ENCODE measurements at regions not wholly inside any gene's neighbourhood (a gene's known extent, or its start where the extent isn't known, plus 50 kb on each side); places are given as distances from the start of the nearest gene placed in this dataset.
A peak's percentile ranks its signal among the peaks of the same experiment; 100 is the strongest.

DNA sequence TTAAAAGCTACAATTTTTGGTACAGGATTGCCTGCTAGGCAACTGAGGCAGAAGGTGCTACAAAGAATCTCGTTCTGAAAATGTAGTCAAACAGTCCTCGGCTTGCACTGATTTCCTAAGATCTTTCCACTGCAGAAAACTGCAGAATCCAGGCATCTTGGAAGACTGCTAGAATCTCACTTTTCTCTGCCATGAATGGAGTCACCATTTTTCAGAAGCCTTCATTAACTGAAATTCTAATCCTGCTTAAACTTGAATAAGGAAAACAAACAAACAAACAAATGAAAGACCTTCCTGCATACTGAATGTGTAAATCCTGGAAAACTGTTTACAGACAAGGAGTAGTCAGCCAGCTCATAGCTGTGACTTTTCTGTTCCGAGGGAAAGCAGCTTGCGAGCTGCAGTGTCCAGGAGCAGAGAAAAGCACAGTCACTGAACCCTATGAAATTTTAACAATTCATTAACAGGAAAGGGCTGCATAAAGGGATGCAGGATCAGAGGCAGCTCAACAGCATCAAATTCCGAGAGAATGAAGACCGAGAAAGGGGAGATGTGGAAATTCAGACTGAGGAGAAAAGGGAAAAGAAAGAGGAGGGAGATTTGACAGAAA, 210.5 kb upstream of the PIK3C3 start:
- peak overlapping the region; percentile 77 for H2AFZ ChIP-seq (ENCODE audit: low read depth, low read length)
- BruUV-seq (replicated peaks): no TSS peak
- ChIA-PET CTCF (interaction anchor here (0.7 to 1.4 kb wide), 2 partner anchors 353 to 809 kb away, joined by 3 to 5 read pairs; no protein-coding TSS in a partner anchor), POLR2A (no interaction called here)
- intact Hi-C loops (cut with micrococcal nuclease) (loop anchor here (1.0 to 10.0 kb wide), 7 partner anchors 78 to 1580 kb away; no protein-coding TSS in a partner anchor), dilution Hi-C loops (cut with MboI; ENCODE audit: extremely low pct_ligation_motif_present, low sequenced_read_pairs) (no loop called here)
- no peaks in the 10 kb centered on the region for H3K27me3 ChIP-seq (ENCODE audit: control insufficient read depth in 2 of 2, insufficient read depth in 2 of 2, low read length in 2 of 2)
- H3K9ac ChIP-seq (replicated peaks; ENCODE audit: extremely low read depth, insufficient read depth, low read length): no peak overlapping the region
- H3K4me3 ChIP-seq (replicated peaks in 1 of 3; ENCODE audit: insufficient read depth in 1 of 3, low read depth in 1 of 3, low read length in 3 of 3): no peak overlapping the region
- no peaks in the 10 kb centered on the region for H4K20me1 ChIP-seq (replicated peaks; ENCODE audit: control insufficient read depth, extremely low read depth, insufficient read depth, low read length)
- DNase-seq (ENCODE audit: low read depth, low spot score) (peak; percentile 40), FAIRE-seq (peak; percentile 15)
- H3K79me2 ChIP-seq (ENCODE audit: control insufficient read depth, insufficient read depth, low read length): no peaks in the 10 kb centered on the region
- no peak overlapping the region for H3K27ac ChIP-seq (ENCODE audit: insufficient read depth, low read depth, low read length)
- no peaks in the 10 kb centered on the region for H3K9me1 ChIP-seq (replicated peaks; ENCODE audit: control insufficient read depth, extremely low read depth, insufficient read depth, low read length)
- TF ChIP-seq FOS (IDR thresholded peaks at IDR 0.05; ENCODE audit: borderline replicate concordance, insufficient read depth, low read length): no peak
- TF ChIP-seq POLR2A (IDR thresholded peaks at IDR 0.05; ENCODE audit: low read depth, low read length): no peak
- H3K4me1 ChIP-seq (ENCODE audit: control insufficient read depth, extremely low read depth, insufficient read depth, low read length): peaks cover 2% of the 10 kb centered on the region
- H3K36me3 ChIP-seq (ENCODE audit: control insufficient read depth in 2 of 2, extremely low read depth in 1 of 2, insufficient read depth in 2 of 2, low read length in 2 of 2): no peaks in the 10 kb centered on the region
- no peaks in the 10 kb centered on the region for H3K9me3 ChIP-seq (replicated peaks; ENCODE audit: control insufficient read depth, insufficient read depth, low read length)
- peak overlapping the region; percentile 0 for H3K4me2 ChIP-seq (ENCODE audit: insufficient read depth, low read length)

DNA sequence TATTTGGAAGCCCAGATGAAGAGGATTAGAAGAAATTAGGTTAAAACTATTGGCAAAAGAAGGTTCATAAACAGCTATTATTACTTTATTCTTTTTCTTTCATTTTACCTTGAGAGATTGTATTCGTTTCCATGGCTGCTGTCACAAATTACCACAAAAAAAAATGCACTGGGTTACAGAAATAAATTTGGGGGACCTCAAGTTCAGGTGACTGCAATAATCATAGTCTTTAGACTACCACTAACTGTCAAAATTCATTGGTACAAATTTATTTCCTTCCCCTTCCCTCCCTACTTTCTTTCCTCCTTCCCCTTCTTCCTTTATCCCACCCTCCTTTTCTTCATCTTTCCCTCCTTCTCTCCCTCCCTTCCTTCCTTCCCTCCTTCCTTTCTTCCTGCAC, 217.8 kb upstream of the PIK3C3 start:
- H3K27ac ChIP-seq (ENCODE audit: insufficient read depth, low read depth, low read length): no peak overlapping the region
- dilution Hi-C loops (cut with MboI; ENCODE audit: extremely low pct_ligation_motif_present, low sequenced_read_pairs): no loop called here
- no peaks in the 10 kb centered on the region for H3K9me1 ChIP-seq (replicated peaks; ENCODE audit: control insufficient read depth, extremely low read depth, insufficient read depth, low read length)
- H3K9ac ChIP-seq (replicated peaks; ENCODE audit: extremely low read depth, insufficient read depth, low read length): no peak overlapping the region
- CTCF ChIA-PET: no interaction called here
- FAIRE-seq: no peak
- no peak overlapping the region for H3K4me3 ChIP-seq (replicated peaks in 1 of 3; ENCODE audit: insufficient read depth in 1 of 3, low read depth in 1 of 3, low read length in 3 of 3)
- no peak for DNase-seq (ENCODE audit: low read depth, low spot score)
- no peaks in the 10 kb centered on the region for H4K20me1 ChIP-seq (replicated peaks; ENCODE audit: control insufficient read depth, extremely low read depth, insufficient read depth, low read length)
- H3K4me2 ChIP-seq (ENCODE audit: insufficient read depth, low read length): no peak overlapping the region
- H3K9me3 ChIP-seq (replicated peaks; ENCODE audit: control insufficient read depth, insufficient read depth, low read length): no peaks in the 10 kb centered on the region
- TF ChIP-seq GATA2 (IDR thresholded peaks at IDR 0.05; ENCODE audit: insufficient read depth, insufficient read length, low read depth, low read length): no peak
- no peak for TF ChIP-seq POLR2A (IDR thresholded peaks at IDR 0.05; ENCODE audit: low read depth, low read length)
- TF ChIP-seq JUN (IDR thresholded peaks at IDR 0.05; ENCODE audit: borderline replicate concordance, insufficient read depth, insufficient read length, low read depth): no peak
- no peak for TF ChIP-seq MYC (IDR thresholded peaks at IDR 0.05; ENCODE audit: low read depth, low read length)
- no peak for TF ChIP-seq FOS (IDR thresholded peaks at IDR 0.05; ENCODE audit: borderline replicate concordance, insufficient read depth, low read length)
- POLR2A ChIA-PET: no interaction called here
- no peaks in the 10 kb centered on the region for H3K27me3 ChIP-seq (ENCODE audit: control insufficient read depth in 2 of 2, insufficient read depth in 2 of 2, low read length in 2 of 2)
- peaks cover 8% of the 10 kb centered on the region for H3K4me1 ChIP-seq (ENCODE audit: control insufficient read depth, extremely low read depth, insufficient read depth, low read length)
- intact Hi-C loops (cut with micrococcal nuclease): no loop called here
- no peaks in the 10 kb centered on the region for H3K36me3 ChIP-seq (ENCODE audit: control insufficient read depth in 2 of 2, extremely low read depth in 1 of 2, insufficient read depth in 2 of 2, low read length in 2 of 2)
- BruUV-seq (replicated peaks): no TSS peak
- H3K79me2 ChIP-seq (ENCODE audit: control insufficient read depth, insufficient read depth, low read length): no peaks in the 10 kb centered on the region
- H2AFZ ChIP-seq (ENCODE audit: low read depth, low read length): no peak overlapping the region

Measured in endothelial cell of umbilical vein (primary cell).